ENCODE measurements at regions not wholly inside any gene's neighbourhood (a gene's known extent, or its start where the extent isn't known, plus 50 kb on each side); places are given as distances from the start of the nearest gene placed in this dataset.

DNA sequence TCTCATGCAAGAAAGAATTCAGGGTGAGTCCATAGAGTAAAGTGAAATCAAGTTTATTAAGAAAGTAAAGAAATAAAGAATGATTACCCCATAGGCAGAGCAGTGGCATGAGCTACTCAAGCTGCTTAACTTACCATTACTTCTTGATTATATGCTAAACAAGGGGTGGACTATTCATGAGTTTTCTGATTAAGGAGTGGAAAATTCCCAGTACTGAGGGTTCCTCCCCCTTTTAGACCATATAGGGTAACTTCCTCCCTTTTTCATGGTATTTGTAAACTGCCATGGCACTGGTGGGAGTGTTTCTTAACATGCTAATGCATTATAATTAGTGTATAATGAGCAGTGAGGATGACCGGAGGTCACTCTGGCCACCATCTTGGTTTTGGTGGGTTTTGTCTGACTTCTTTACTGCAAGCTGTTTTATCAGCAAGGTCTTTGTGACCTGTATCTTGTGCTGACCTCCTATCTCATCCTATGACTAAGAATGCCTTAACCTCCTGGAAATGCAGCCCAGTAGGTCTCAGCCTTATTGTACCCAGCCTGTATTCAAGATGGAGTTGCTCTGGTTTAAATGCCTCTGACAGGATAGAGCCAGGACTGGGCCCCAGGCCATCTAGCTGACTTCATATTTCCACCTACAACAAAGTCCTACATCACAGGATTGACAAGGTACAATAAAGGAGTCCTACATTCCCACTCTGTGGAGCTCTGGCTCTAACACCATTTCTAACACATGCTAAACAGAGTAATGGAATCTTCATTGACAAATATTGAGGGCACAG lies 186.7 kb downstream of the NXNL2 start:
- Histone ChIP-seq H3K4me3 (ENCODE audit: low read depth, low read length) (no peak overlapping the region), H3K36me3 (ENCODE audit: control insufficient read depth, insufficient read depth, low read length) (no peaks in the 10 kb centered on the region), H3K9ac (ENCODE audit: low read depth, low read length) (no peak overlapping the region), H3K4me1 (ENCODE audit: control insufficient read depth, insufficient read depth, low read length) (peaks cover 8% of the 10 kb centered on the region), H3K9me3 (ENCODE audit: control insufficient read depth, insufficient read depth, low read length) (no peaks in the 10 kb centered on the region), H3K27ac (ENCODE audit: low read depth, low read length) (no peak overlapping the region), H3K27me3 (ENCODE audit: control insufficient read depth, insufficient read depth, low read length) (no peaks in the 10 kb centered on the region)

DNA sequence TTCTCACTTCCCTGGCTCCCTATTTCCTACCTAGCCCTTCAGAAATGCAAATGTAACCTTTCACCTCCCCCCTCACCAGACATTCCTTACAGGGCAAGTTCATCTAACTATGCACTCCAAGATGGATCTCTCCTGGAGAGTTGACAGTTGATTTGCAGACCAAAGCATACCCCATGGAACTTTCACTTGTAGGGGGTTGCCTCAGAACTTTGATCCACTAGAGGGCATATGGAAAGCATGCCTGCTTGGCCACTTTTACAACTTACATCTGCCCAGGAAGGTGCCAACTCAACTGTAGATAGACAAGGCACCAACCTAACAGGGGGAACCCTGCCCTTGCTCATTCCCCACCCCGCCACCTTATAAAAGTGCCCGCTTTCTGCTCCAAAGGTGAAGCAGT lies 187.8 kb downstream of the NXNL2 start:
- no peak overlapping the region for H3K9ac ChIP-seq (ENCODE audit: low read depth, low read length)
- no peak overlapping the region for H3K27ac ChIP-seq (ENCODE audit: low read depth, low read length)
- H3K4me1 ChIP-seq (ENCODE audit: control insufficient read depth, insufficient read depth, low read length) = peaks cover 8% of the 10 kb centered on the region
- H3K4me3 ChIP-seq (ENCODE audit: low read depth, low read length) = no peak overlapping the region
- no peaks in the 10 kb centered on the region for H3K27me3 ChIP-seq (ENCODE audit: control insufficient read depth, insufficient read depth, low read length)
- H3K9me3 ChIP-seq (ENCODE audit: control insufficient read depth, insufficient read depth, low read length) = no peaks in the 10 kb centered on the region
- H3K36me3 ChIP-seq (ENCODE audit: control insufficient read depth, insufficient read depth, low read length) = no peaks in the 10 kb centered on the region

DNA sequence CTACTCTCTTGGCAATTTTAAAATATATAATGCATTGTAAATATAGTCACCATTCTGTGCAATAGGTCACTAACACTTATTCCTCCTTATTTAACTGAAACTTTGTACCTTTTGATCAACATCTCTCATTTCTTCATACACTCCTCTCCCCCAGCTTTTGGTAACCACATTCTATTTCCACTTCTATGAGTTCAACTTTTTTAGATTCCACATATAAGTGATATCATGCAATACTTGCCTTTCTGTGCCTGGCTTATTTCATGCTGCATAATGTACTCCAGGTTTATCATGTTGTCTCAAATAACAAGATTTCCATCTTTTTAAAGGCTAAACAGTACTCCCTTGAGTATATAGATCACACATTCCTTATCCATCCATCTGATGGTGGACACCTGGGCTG lies 188.8 kb downstream of the NXNL2 start:
- no peak overlapping the region for H3K4me3 ChIP-seq (ENCODE audit: low read depth, low read length)
- H3K27me3 ChIP-seq (ENCODE audit: control insufficient read depth, insufficient read depth, low read length) = no peaks in the 10 kb centered on the region
- no peak overlapping the region for H3K27ac ChIP-seq (ENCODE audit: low read depth, low read length)
- no peaks in the 10 kb centered on the region for H3K36me3 ChIP-seq (ENCODE audit: control insufficient read depth, insufficient read depth, low read length)
- H3K9me3 ChIP-seq (ENCODE audit: control insufficient read depth, insufficient read depth, low read length) = no peaks in the 10 kb centered on the region
- H3K9ac ChIP-seq (ENCODE audit: low read depth, low read length) = no peak overlapping the region
- peaks cover 8% of the 10 kb centered on the region for H3K4me1 ChIP-seq (ENCODE audit: control insufficient read depth, insufficient read depth, low read length)

DNA sequence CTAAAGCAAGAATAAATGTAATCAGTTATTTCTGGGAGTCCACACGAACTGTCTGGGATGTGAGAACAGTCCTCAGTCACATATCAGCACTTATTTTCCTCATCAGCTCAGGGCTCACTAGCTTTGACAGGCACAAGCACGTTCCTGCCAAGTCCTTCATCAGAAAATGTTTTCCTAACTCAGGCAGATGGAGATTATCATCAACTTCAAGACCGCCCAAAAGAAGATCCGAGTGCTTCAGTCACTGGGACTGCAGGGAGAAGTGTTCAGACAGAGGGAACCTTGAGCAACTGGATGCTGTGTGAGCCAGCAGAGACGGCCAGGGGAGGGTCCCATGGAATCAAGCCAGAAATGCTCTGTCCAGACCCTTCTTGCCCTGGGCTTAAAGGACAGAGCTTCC lies 189.4 kb downstream of the NXNL2 start:
- Histone ChIP-seq H3K27ac (ENCODE audit: low read depth, low read length) (no peak overlapping the region), H3K4me3 (ENCODE audit: low read depth, low read length) (no peak overlapping the region), H3K4me1 (ENCODE audit: control insufficient read depth, insufficient read depth, low read length) (peaks cover 8% of the 10 kb centered on the region), H3K36me3 (ENCODE audit: control insufficient read depth, insufficient read depth, low read length) (no peaks in the 10 kb centered on the region), H3K9ac (ENCODE audit: low read depth, low read length) (no peak overlapping the region), H3K9me3 (ENCODE audit: control insufficient read depth, insufficient read depth, low read length) (no peaks in the 10 kb centered on the region), H3K27me3 (ENCODE audit: control insufficient read depth, insufficient read depth, low read length) (no peaks in the 10 kb centered on the region)

DNA sequence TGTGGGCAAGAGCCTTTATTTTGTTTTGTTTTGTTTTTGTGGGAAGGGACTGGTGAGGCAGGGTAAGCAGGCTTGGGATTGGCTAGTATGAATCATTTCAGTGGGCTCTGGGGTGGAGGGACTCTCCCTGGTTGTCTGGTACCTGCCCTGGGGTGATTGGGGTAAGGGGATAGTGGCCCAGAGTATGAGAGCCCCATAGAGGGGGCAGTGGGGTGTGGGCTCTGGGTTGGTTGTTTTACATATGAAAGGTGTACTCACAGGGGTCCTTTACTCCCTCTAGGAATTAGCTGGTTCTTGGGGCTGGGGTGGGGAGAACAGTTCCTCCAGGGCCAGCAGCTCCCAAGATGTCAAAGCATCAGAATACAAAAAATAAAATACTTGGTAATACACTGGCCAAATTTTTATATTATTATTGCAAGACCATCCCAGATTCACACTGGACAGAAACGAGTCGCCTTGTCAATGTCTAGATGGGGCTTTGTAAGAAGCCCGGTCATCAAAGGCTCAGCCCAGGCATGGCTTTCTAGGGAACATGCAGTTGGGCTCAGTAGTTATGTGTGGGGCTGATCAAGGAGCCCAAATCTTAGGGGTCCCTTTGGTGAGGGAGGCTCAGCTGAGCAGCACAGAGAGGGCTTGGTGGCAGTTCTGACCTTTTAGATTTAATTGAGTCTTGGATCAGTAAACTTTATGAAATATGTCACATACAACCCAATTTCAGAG lies 190.5 kb downstream of the NXNL2 start:
- no peak overlapping the region for H3K27ac ChIP-seq (ENCODE audit: low read depth, low read length)
- H3K9me3 ChIP-seq (ENCODE audit: control insufficient read depth, insufficient read depth, low read length) = no peaks in the 10 kb centered on the region
- no peak overlapping the region for H3K4me3 ChIP-seq (ENCODE audit: low read depth, low read length)
- peaks cover 8% of the 10 kb centered on the region for H3K4me1 ChIP-seq (ENCODE audit: control insufficient read depth, insufficient read depth, low read length)
- H3K9ac ChIP-seq (ENCODE audit: low read depth, low read length) = no peak overlapping the region
- H3K27me3 ChIP-seq (ENCODE audit: control insufficient read depth, insufficient read depth, low read length) = no peaks in the 10 kb centered on the region
- H3K36me3 ChIP-seq (ENCODE audit: control insufficient read depth, insufficient read depth, low read length) = no peaks in the 10 kb centered on the region

DNA sequence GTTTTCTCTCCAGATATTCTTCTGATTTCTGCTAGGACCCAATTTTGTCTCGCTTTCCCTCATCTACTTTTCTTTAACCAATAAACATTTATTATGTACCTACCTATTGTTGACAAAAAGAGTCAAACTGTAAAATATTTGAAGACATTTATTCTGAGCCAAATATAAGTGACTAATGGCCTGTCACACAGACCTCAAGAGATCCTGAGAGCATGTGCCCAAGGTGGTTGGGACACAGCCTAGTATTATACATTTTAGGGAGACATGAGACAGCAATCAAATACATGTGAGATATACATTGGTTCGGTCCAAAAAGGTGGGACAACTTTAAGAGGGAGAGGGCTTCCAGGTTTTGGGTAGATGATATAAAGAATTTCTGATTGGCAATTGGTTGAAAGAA lies 191.8 kb downstream of the NXNL2 start:
- Histone ChIP-seq H3K4me1 (ENCODE audit: control insufficient read depth, insufficient read depth, low read length) (peaks cover 8% of the 10 kb centered on the region), H3K9ac (ENCODE audit: low read depth, low read length) (no peak overlapping the region), H3K27ac (ENCODE audit: low read depth, low read length) (no peak overlapping the region), H3K36me3 (ENCODE audit: control insufficient read depth, insufficient read depth, low read length) (no peaks in the 10 kb centered on the region), H3K4me3 (ENCODE audit: low read depth, low read length) (no peak overlapping the region), H3K27me3 (ENCODE audit: control insufficient read depth, insufficient read depth, low read length) (no peaks in the 10 kb centered on the region), H3K9me3 (ENCODE audit: control insufficient read depth, insufficient read depth, low read length) (no peaks in the 10 kb centered on the region)

DNA sequence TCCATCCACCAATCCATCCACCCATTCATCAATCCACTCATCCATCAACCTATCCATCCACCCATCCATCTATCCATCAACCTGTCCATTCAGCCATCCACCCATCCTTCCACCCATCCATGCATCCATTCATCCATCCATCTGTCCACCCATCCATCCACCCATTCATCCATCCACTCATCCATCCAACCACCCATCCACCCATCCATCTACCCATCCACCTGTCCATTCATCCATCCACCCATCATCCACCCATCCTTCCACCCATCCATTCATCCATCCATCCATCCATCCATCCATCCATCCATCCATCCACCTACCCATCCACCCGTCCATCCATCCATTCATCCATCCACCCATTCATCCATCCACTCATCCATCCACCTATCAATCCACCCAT lies 195.8 kb downstream of the NXNL2 start:
- Histone ChIP-seq H3K9ac (ENCODE audit: low read depth, low read length) (no peak overlapping the region), H3K36me3 (ENCODE audit: control insufficient read depth, insufficient read depth, low read length) (no peaks in the 10 kb centered on the region), H3K4me3 (ENCODE audit: low read depth, low read length) (no peak overlapping the region), H3K4me1 (ENCODE audit: control insufficient read depth, insufficient read depth, low read length) (peaks cover 7% of the 10 kb centered on the region; the same call in 1 of the 2 replicates), H3K9me3 (ENCODE audit: control insufficient read depth, insufficient read depth, low read length) (no peaks in the 10 kb centered on the region), H3K27me3 (ENCODE audit: control insufficient read depth, insufficient read depth, low read length) (no peaks in the 10 kb centered on the region), H3K27ac (ENCODE audit: low read depth, low read length) (no peak overlapping the region)

DNA sequence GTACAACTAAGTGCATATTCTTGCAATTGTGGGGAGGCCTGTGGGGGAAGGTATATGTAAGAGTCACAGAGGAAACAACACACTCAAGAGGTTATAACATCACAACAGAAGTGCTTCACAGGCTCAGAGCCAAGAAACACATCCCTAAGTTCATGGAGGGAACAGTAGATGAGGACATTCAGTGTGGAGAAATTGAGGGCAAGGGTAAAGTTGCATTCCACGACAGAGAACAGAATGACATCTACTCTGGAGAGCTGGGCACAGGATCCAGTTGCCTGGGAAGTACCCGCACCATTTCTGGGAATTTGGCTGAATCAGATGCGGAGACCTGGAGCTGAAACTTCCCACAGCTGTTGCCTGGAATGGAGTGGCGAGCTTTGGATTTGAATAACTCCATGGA lies 197.2 kb downstream of the NXNL2 start:
- Histone ChIP-seq H3K9ac (ENCODE audit: low read depth, low read length) (no peak overlapping the region), H3K9me3 (ENCODE audit: control insufficient read depth, insufficient read depth, low read length) (no peaks in the 10 kb centered on the region), H3K4me1 (ENCODE audit: control insufficient read depth, insufficient read depth, low read length) (peaks cover 7% of the 10 kb centered on the region; the same call in 1 of the 2 replicates), H3K4me3 (ENCODE audit: low read depth, low read length) (no peak overlapping the region), H3K27me3 (ENCODE audit: control insufficient read depth, insufficient read depth, low read length) (no peaks in the 10 kb centered on the region), H3K27ac (ENCODE audit: low read depth, low read length) (no peak overlapping the region), H3K36me3 (ENCODE audit: control insufficient read depth, insufficient read depth, low read length) (no peaks in the 10 kb centered on the region)

DNA sequence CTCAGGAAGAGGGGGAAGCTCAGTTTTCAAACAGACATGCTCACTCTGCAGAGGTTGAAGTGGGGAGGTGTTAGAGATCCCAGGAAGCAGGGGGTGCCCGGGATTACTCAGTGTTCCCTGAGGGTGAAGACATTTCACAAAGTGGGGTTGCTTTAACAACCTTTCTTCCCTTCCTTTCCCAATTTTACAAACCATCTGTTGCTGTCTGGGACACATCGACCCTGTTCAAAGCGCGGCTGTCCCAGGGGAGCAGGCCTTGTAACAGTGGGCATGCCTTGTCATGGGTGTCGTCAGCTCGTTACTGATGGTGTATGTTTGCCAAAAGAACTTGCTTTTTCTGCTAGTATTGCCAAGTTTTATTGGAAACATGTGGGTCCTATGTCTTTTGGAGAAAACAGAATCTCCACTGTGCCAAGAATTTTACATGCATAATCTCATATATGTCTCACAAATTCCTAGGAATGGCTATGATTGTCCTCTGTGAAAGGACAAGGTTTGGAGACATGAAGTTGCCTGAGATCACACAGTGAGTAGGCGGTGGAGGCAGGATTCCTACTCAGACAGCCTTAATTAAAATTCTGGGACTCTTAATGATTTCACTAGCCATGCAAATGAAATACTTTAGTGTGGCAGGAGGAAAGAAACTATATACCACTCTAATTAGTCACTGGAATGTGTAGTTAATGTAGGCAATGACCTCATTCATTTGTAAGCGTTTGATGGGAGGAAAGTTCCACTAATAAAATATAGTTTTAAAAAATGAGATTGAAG lies 198.9 kb downstream of the NXNL2 start:
- H3K9me3 ChIP-seq (ENCODE audit: control insufficient read depth, insufficient read depth, low read length) = no peaks in the 10 kb centered on the region
- 0 out of 2 replicates have a peak overlapping the region, but pooled peaks have one; percentile 12 for H3K9ac ChIP-seq (ENCODE audit: low read depth, low read length)
- no peaks in the 10 kb centered on the region for H3K36me3 ChIP-seq (ENCODE audit: control insufficient read depth, insufficient read depth, low read length)
- H3K4me1 ChIP-seq (ENCODE audit: control insufficient read depth, insufficient read depth, low read length) = peaks cover 7% of the 10 kb centered on the region; the same call in 1 of the 2 replicates
- H3K4me3 ChIP-seq (ENCODE audit: low read depth, low read length) = no peak overlapping the region
- no peak overlapping the region for H3K27ac ChIP-seq (ENCODE audit: low read depth, low read length)
- no peaks in the 10 kb centered on the region for H3K27me3 ChIP-seq (ENCODE audit: control insufficient read depth, insufficient read depth, low read length)

DNA sequence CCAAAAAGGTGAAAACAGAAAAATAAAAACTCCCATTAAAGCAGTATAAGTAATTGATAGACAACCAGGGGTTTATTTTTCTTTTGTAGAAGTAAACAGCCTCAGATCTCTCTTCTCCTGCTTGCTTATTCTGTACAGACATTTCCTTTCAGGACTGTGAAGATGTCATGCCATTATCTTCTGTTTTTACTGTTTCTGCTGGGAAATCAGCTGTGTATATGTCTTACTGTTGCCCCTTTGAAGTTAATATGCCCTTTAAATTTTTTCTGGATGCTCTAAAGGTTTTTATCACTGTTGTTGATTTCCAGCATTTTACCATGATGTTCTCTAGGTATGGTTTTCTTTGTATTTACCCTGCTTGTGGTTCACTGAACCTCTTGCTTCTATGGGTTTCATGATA lies 199.5 kb downstream of the NXNL2 start:
- H3K27me3 ChIP-seq (ENCODE audit: control insufficient read depth, insufficient read depth, low read length) = no peaks in the 10 kb centered on the region
- no peaks in the 10 kb centered on the region for H3K36me3 ChIP-seq (ENCODE audit: control insufficient read depth, insufficient read depth, low read length)
- no peak overlapping the region for H3K4me3 ChIP-seq (ENCODE audit: low read depth, low read length)
- H3K27ac ChIP-seq (ENCODE audit: low read depth, low read length) = no peak overlapping the region
- no peak overlapping the region for H3K9ac ChIP-seq (ENCODE audit: low read depth, low read length)
- H3K4me1 ChIP-seq (ENCODE audit: control insufficient read depth, insufficient read depth, low read length) = peaks cover 7% of the 10 kb centered on the region; the same call in 1 of the 2 replicates
- H3K9me3 ChIP-seq (ENCODE audit: control insufficient read depth, insufficient read depth, low read length) = no peaks in the 10 kb centered on the region
